ENCODE measurements at regions not wholly inside any gene's neighbourhood (a gene's known extent, or its start where the extent isn't known, plus 50 kb on each side); places are given as distances from the start of the nearest gene placed in this dataset.

DNA sequence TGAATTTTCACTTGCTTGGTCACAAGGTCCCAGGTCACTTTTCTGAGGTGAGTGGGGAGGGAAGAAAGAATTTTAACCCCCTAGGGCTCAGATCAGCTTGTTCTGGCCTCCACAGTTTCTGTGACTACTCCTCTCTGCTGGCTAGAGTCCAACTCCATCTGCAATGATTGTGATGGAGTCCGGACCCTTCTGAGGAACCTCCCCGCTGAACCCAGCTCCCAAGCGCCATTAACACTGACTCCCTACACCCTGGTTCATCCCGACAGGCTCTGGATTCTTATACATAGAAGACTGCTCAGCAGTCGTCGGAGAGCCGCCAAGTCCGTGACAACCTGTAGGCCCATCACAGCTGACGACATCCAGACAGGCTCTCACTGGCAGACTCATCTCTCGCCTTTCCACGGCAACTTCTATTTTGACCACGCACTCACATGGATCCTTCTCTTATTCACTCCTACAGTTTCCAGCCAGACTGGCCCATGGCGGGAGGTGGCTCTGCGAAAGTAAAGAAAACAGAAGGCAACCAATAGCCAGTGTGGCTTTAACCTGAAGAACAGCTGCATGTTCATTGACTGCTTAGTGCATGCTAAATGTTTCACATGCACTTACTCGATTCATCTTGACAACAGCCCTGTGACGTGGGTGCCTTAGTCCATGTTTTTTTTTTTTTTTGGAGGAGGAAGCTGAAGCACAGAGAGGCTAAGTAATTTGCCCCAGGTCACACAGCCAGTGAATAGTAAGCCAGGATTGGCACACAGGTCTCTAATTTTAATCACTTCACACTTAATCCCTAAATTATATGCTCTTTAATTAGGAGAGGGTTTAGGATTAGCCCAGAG lies 68.0 kb upstream of the PRDM11 start:
- no peak overlapping the region for H3K27ac ChIP-seq
- intact Hi-C loops (cut with DNase I) = no loop called here
- 76 to 78% methylated on average over 14 to 16 of the region's 16 CpGs for WGBS, 2 donors
- no peaks in the 10 kb centered on the region for H3K9me3 ChIP-seq
- peaks cover 14 to 42% (median 18%) of the 10 kb centered on the region in 3 donors for H3K4me1 ChIP-seq
- no peak for DNase-seq
- TF ChIP-seq, protein P1, sequence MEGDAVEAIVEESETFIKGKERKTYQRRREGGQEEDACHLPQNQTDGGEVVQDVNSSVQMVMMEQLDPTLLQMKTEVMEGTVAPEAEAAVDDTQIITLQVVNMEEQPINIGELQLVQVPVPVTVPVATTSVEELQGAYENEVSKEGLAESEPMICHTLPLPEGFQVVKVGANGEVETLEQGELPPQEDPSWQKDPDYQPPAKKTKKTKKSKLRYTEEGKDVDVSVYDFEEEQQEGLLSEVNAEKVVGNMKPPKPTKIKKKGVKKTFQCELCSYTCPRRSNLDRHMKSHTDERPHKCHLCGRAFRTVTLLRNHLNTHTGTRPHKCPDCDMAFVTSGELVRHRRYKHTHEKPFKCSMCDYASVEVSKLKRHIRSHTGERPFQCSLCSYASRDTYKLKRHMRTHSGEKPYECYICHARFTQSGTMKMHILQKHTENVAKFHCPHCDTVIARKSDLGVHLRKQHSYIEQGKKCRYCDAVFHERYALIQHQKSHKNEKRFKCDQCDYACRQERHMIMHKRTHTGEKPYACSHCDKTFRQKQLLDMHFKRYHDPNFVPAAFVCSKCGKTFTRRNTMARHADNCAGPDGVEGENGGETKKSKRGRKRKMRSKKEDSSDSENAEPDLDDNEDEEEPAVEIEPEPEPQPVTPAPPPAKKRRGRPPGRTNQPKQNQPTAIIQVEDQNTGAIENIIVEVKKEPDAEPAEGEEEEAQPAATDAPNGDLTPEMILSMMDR (IDR thresholded peaks at IDR 0.05) = no peak
- TF ChIP-seq POLR2A (IDR thresholded peaks at IDR 0.05) = no peak
- no peaks in the 10 kb centered on the region for H3K36me3 ChIP-seq
- H3K27me3 ChIP-seq = peaks cover 0 to 5% (median 0%) of the 10 kb centered on the region in 4 donors
- no peak overlapping the region for H3K4me3 ChIP-seq

DNA sequence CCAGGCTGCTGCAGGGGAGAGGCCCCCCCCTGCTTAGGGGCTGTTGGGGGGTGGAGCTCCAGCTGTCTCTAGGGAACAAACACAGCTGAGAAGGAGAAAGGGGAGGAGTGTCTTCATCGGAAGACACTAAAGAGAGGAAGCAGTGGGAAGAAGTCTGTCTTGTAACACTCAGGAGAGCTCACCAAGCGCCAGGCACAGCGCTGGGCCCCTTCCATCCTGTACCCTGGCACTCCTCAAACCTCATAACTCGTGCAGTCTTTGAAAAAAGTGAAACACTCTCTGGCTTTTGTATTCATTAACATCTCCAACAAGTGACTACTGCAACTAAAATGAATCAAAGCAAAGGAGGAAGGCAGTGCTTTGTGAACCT lies 67.4 kb upstream of the PRDM11 start:
- no peak for DNase-seq
- Histone ChIP-seq H3K27ac (no peak overlapping the region), H3K4me1 (peaks cover 12 to 36% (median 14%) of the 10 kb centered on the region in 3 donors), H3K27me3 (peaks cover 0 to 5% (median 0%) of the 10 kb centered on the region in 4 donors), H3K4me3 (no peak overlapping the region), H3K36me3 (no peaks in the 10 kb centered on the region), H3K9me3 (no peaks in the 10 kb centered on the region)
- intact Hi-C loops (cut with DNase I) = no loop called here
- TF ChIP-seq, protein P1 (IDR thresholded peaks at IDR 0.05) = no peak
- TF ChIP-seq POLR2A (IDR thresholded peaks at IDR 0.05) = no peak
- WGBS, 2 donors = 41 to 64% methylated on average over 3 to 4 of the region's 4 CpGs

DNA sequence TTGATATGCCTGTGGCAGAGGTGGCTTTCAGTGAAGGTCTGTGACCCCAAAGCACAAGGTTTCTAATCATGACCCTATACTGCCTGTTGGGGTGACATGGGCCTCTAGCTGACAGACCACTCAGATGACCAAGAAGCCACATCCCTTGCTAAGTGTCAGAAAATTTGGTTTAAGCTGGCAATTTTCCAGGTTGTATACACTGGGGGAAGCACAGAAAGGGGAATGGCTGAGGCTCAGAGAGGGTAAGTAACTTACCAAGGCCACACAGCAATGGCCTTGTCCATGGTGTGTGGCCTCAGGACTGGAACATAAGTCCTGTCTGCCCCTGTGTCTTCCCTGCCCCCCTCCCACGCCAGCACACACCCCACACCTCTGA lies 66.9 kb upstream of the PRDM11 start:
- no peak overlapping the region for H3K4me3 ChIP-seq

DNA sequence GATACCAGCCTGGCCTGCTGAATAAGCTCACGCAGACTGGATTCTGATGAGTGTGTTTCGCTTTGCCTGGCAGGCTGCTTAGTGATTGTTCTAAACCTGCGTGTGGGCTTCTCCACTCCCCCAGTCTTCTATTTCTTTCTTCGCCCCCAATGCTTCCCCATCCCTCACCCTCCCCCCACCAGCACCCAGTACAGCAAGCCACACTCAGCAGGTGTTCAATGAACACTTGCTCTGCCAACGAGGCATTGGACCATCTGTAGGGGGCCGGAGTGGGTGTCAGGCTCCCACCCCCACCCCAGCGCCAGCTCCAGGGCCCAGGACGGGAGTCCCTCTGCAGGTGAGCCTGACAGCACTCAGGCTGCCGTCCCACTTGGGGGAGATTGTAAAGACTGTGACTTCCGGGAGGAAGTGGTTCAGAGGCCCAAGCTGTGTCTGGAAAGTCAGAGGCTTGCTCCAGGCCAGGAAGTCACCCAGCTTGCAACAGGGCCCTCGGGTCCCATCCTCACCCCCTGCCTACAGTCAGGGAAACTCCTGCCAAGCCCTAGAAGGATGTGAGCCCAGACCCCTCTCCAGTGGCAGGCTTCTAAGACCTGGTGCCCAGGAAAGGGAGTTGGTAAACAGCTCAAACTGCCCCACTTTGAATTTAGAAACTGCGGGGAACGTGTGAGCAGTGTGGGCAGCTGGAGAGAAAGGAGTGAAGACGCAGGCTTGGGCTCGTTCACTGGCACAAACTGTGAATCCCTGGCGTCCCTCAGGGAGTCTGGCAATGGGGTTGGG lies 66.3 kb upstream of the PRDM11 start:
- H3K4me3 ChIP-seq = no peak overlapping the region

More for the DNA sequence above, 66.9 kb upstream of the PRDM11 start:
- 83% methylated on average over 1 of the region's 1 CpG; no CpG with 5 or more reads in 1 of the 2 donors for WGBS, 2 donors
- no peaks in the 10 kb centered on the region for H3K36me3 ChIP-seq
- peak overlapping the region in 2 of 4 donors; percentile 6 to 54 for H3K27ac ChIP-seq
- intact Hi-C loops (cut with DNase I) = no loop called here
- peaks cover 12 to 35% (median 14%) of the 10 kb centered on the region in 3 donors for H3K4me1 ChIP-seq
- H3K9me3 ChIP-seq = no peaks in the 10 kb centered on the region
- H3K27me3 ChIP-seq = peaks cover 0 to 5% (median 0%) of the 10 kb centered on the region in 4 donors
- no peak for DNase-seq
- TF ChIP-seq, protein P1 (IDR thresholded peaks at IDR 0.05) = no peak
- TF ChIP-seq POLR2A (IDR thresholded peaks at IDR 0.05) = no peak

More for the DNA sequence above, 66.3 kb upstream of the PRDM11 start:
- Histone ChIP-seq H3K27me3 (peaks cover 0 to 5% (median 0%) of the 10 kb centered on the region in 4 donors), H3K27ac (peak overlapping the region; percentile 6 to 54 (median 14)), H3K36me3 (no peaks in the 10 kb centered on the region), H3K4me1 (peaks cover 12 to 35% (median 14%) of the 10 kb centered on the region in 3 donors), H3K9me3 (no peaks in the 10 kb centered on the region)
- DNase-seq = no peak
- TF ChIP-seq, protein P1 (IDR thresholded peaks at IDR 0.05) = no peak
- TF ChIP-seq POLR2A (IDR thresholded peaks at IDR 0.05) = no peak
- 35 to 58% methylated on average over 10 to 11 of the region's 16 CpGs for WGBS, 2 donors
- intact Hi-C loops (cut with DNase I) = no loop called here

All from esophagus squamous epithelium (tissue), 5 donors.